ENCODE measurements at regions not wholly inside any gene's neighbourhood (a gene's known extent, or its start where the extent isn't known, plus 50 kb on each side); places are given as distances from the start of the nearest gene placed in this dataset.

GRCh38 chr11:134725211-134725610, 313.2 kb upstream of the B3GAT1 start:
- in situ Hi-C loops (cut with HindIII; ENCODE audit: extremely low pct_ligation_motif_present, low pct_unique_long_range_greater_than_20kb): loop anchor here (5.0 kb wide), 1 partner anchor 363 kb away; no protein-coding TSS in a partner anchor
- no peak for TF ChIP-seq ZFP1 (CRISPR knock-in tag; IDR thresholded peaks at IDR 0.05)
- no peak for TF ChIP-seq ZBTB14 (CRISPR knock-in tag; IDR thresholded peaks at IDR 0.05)
- no peak for TF ChIP-seq ZBTB39 (CRISPR knock-in tag; IDR thresholded peaks at IDR 0.05)

GRCh38 chr11:134724779-134725140, 312.7 kb upstream of the B3GAT1 start:
- ATAC-seq (no peak), DNase-seq (ENCODE audit: low spot score) (no peak), FAIRE-seq (no peak)
- in situ Hi-C loops (cut with HindIII; ENCODE audit: extremely low pct_ligation_motif_present, low pct_unique_long_range_greater_than_20kb): loop anchor here (5.0 kb wide), 1 partner anchor 362 kb away; no protein-coding TSS in a partner anchor
- ChIA-PET POLR2A (no interaction called here), CTCF (ENCODE audit: low intra/inter-chr PET ratio, low total read pairs) (no interaction called here)
- intact Hi-C loops (cut with micrococcal nuclease; ENCODE audit: unreplicated experiment): no loop called here
- Histone ChIP-seq H3K4me3 (replicated peaks in 1 of 3; ENCODE audit: insufficient read depth in 1 of 3, low read depth in 2 of 3, low read length in 3 of 3) (no peak overlapping the region), H3K9ac (ENCODE audit: insufficient read depth, low read depth, low read length) (no peak overlapping the region), H3K4me2 (ENCODE audit: low read depth, low read length) (no peak overlapping the region), H4K20me1 (ENCODE audit: insufficient read depth, low read length) (no peaks in the 10 kb centered on the region; the same call in 1 of the 2 replicates), H3K27ac (ENCODE audit: extremely low read length, insufficient read depth, low read length) (no peak overlapping the region), H3K4me1 (ENCODE audit: insufficient read depth, low read length) (no peaks in the 10 kb centered on the region), H3K27me3 (ENCODE audit: control insufficient read depth in 1 of 2, insufficient read depth in 2 of 2, low read length in 2 of 2) (peaks cover 3 to 19% of the 10 kb centered on the region in 2 experiments; a peak in 3 of 5 replicates), H3K36me3 (replicated peaks in 1 of 2; ENCODE audit: control insufficient read depth in 1 of 2, insufficient read depth in 2 of 2, low read length in 2 of 2) (no peaks in the 10 kb centered on the region), H3K9me3 (ENCODE audit: low read length) (no peaks in the 10 kb centered on the region), H3K79me2 (ENCODE audit: insufficient read depth, low read length) (no peaks in the 10 kb centered on the region), H2AFZ (ENCODE audit: low read length) (no peak overlapping the region)
- no TSS peak for BruUV-seq (replicated peaks)
- WGBS (ENCODE audit: low lambda C conversion rate): 49% methylated on average over 8 of the region's 9 CpGs
- TF ChIP-seq ZMAT5 (CRISPR knock-in tag; IDR thresholded peaks at IDR 0.05; ENCODE audit: borderline replicate concordance, low read depth) (no peak), SRF (IDR thresholded peaks at IDR 0.05; ENCODE audit: low read depth, low read length) (no peak), NPAS2 (CRISPR knock-in tag; IDR thresholded peaks at IDR 0.05; ENCODE audit: borderline replicate concordance) (no peak), ZSCAN21 (CRISPR knock-in tag; IDR thresholded peaks at IDR 0.05; ENCODE audit: borderline replicate concordance) (no peak), ZNF589 (CRISPR knock-in tag; conservative IDR thresholded peaks at IDR 0.05) (no peak), HMGXB4 (CRISPR knock-in tag; IDR thresholded peaks at IDR 0.05; ENCODE audit: borderline replicate concordance in 1 of 2, low read depth in 1 of 2) (no peak), ZBTB44 (CRISPR knock-in tag; IDR thresholded peaks at IDR 0.05) (no peak), POLR2G (IDR thresholded peaks at IDR 0.05; ENCODE audit: low read depth, low read length) (no peak)

More at GRCh38 chr11:134725211-134725610, 313.2 kb upstream of the B3GAT1 start:
- ATAC-seq (no peak), FAIRE-seq (no peak), DNase-seq (ENCODE audit: low spot score) (no peak)
- CTCF ChIA-PET (ENCODE audit: low intra/inter-chr PET ratio, low total read pairs): no interaction called here
- H2AFZ ChIP-seq (ENCODE audit: low read length): no peak overlapping the region
- no peaks in the 10 kb centered on the region for H3K9me3 ChIP-seq (ENCODE audit: low read length)
- H3K27me3 ChIP-seq (ENCODE audit: control insufficient read depth in 1 of 2, insufficient read depth in 2 of 2, low read length in 2 of 2): peaks cover 3 to 23% of the 10 kb centered on the region in 2 experiments; a peak in 3 of 5 replicates
- no peak overlapping the region for H3K4me3 ChIP-seq (replicated peaks in 1 of 3; ENCODE audit: insufficient read depth in 1 of 3, low read depth in 2 of 3, low read length in 3 of 3)
- no peaks in the 10 kb centered on the region for H3K4me1 ChIP-seq (ENCODE audit: insufficient read depth, low read length)
- no peaks in the 10 kb centered on the region; the same call in 1 of the 2 replicates for H4K20me1 ChIP-seq (ENCODE audit: insufficient read depth, low read length)
- H3K36me3 ChIP-seq (replicated peaks in 1 of 2; ENCODE audit: control insufficient read depth in 1 of 2, insufficient read depth in 2 of 2, low read length in 2 of 2): no peaks in the 10 kb centered on the region
- no TSS peak for BruUV-seq (replicated peaks)
- intact Hi-C loops (cut with micrococcal nuclease; ENCODE audit: unreplicated experiment): no loop called here
- H3K9ac ChIP-seq (ENCODE audit: insufficient read depth, low read depth, low read length): no peak overlapping the region
- H3K4me2 ChIP-seq (ENCODE audit: low read depth, low read length): no peak overlapping the region
- 24% methylated on average over 12 of the region's 12 CpGs for WGBS (ENCODE audit: low lambda C conversion rate)
- no peaks in the 10 kb centered on the region for H3K79me2 ChIP-seq (ENCODE audit: insufficient read depth, low read length)
- no peak overlapping the region for H3K27ac ChIP-seq (ENCODE audit: extremely low read length, insufficient read depth, low read length)
- POLR2A ChIA-PET: no interaction called here
